Psoas muscle (tissue), 7 donors: ENCODE measurements at regions not wholly inside any gene's neighbourhood (a gene's known extent, or its start where the extent isn't known, plus 50 kb on each side); places are given as distances from the start of the nearest gene placed in this dataset.

Experiments used
- ATAC-seq, 4 donors: fragments of 200-7000 bp; cut with Tn5 transposase; one replicate each; pipeline ENCODE4 v1.9.1; 2020; ENCODE audit warnings: moderate library complexity in 3 of 4, mild to moderate bottlenecking in 2 of 4
- DNase-seq, 2 donors: peaks; one replicate each; pipeline ENCODE4 v3.0.0-alpha.2; 2020
- H3K27ac ChIP-seq: fragments of 200-600 bp; one replicate; pipeline ENCODE4 v1.8.0; 2022
- H3K27me3 ChIP-seq, 3 donors: fragments of 200-600 bp in 1 of 3; one replicate each; pipeline versions ENCODE4 v1.6.1 to v1.8.0; 2013 to 2022; ENCODE audit warnings: low read length in 2 of 3, mild to moderate bottlenecking in 2 of 3, moderate library complexity in 1 of 3; ENCODE audit not compliant: insufficient read depth in 3 of 3
- H3K36me3 ChIP-seq, 2 donors: fragments of 200-600 bp in 1 of 2; one replicate each; pipeline versions ENCODE4 v1.6.1 to v1.8.0; 2013 to 2022; ENCODE audit warnings: low read depth in 1 of 2, mild to moderate bottlenecking in 1 of 2, moderate library complexity in 1 of 2; ENCODE audit not compliant: insufficient read depth in 1 of 2
- H3K4me1 ChIP-seq: fragments of 200-600 bp; one replicate; pipeline ENCODE4 v1.8.0; 2022
- H3K4me3 ChIP-seq: fragments of 200-600 bp; one replicate; pipeline ENCODE4 v1.8.0; 2022; ENCODE audit warnings: mild to moderate bottlenecking
- H3K9me3 ChIP-seq: fragments of 200-600 bp; one replicate; pipeline ENCODE4 v1.8.0; 2022
- WGBS, 3 donors: extraction: QIAGEN DNeasy Blood & Tissue Kit; methylation state at CpG; one replicate each; pipeline versions ENCODE4 v1.1.6 to v1.1.7; 2013; 5-methylcytosine and 5-hydroxymethylcytosine counted together
- intact Hi-C, 2 donors: fragments of 100-400 bp; cut with DNase I; formaldehyde crosslinking; loops; one replicate each; pipeline versions ENCODE4 v1.11.0 to v1.14.2; 2022
- TF ChIP-seq, protein P1 (sequence below): fragments of 200-600 bp; IDR thresholded peaks from one replicate; pipeline ENCODE4 v1.8.0; 2022; ENCODE audit warnings: antibody characterized with exemption
- donor health status: healthy with polysubstance abuse.
- donor health status: DM: no; HTN: no; CAD: no; lungs with moderate emphysema.
- donor health status: Bipolar disorder and iron deficiency.
- donor health status: healthy.
- donor health status: DM: yes; HTN: yes; CAD: no.
- donor health status: DM: no; HTN: no; CAD: no.
- donor health status: DM: yes; HTN: yes; CAD: no.

DNA sequence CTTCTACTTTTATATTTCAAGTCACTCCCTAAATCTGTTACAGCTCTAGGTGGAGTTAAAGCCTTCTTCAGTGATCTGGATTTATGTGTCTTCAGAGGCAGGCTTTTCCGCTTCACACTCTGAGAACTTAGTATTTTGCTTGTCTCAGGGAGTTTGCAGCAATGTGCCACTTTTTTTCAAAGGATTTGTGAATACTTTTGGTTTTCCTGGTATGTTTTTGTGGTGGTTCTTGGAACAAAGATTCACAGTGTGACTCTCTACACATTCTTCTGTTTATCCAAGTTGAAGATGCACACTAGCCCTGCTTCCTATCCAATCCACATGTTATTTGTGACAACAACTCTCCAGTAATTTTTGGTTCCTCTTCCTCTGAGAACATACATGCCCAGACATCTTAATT, 1253.7 kb downstream of the TECRL start:
- TF ChIP-seq, protein P1, sequence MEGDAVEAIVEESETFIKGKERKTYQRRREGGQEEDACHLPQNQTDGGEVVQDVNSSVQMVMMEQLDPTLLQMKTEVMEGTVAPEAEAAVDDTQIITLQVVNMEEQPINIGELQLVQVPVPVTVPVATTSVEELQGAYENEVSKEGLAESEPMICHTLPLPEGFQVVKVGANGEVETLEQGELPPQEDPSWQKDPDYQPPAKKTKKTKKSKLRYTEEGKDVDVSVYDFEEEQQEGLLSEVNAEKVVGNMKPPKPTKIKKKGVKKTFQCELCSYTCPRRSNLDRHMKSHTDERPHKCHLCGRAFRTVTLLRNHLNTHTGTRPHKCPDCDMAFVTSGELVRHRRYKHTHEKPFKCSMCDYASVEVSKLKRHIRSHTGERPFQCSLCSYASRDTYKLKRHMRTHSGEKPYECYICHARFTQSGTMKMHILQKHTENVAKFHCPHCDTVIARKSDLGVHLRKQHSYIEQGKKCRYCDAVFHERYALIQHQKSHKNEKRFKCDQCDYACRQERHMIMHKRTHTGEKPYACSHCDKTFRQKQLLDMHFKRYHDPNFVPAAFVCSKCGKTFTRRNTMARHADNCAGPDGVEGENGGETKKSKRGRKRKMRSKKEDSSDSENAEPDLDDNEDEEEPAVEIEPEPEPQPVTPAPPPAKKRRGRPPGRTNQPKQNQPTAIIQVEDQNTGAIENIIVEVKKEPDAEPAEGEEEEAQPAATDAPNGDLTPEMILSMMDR = no peak
- no peak overlapping the region for H3K4me3 ChIP-seq
- 72 to 78% (median 73%) methylated on average over 1 of the region's 1 CpG for WGBS, 3 donors
- H3K4me1 ChIP-seq = no peaks in the 10 kb centered on the region
- no peak for DNase-seq
- H3K36me3 ChIP-seq = no peaks in the 10 kb centered on the region
- peaks cover 4% of the 10 kb centered on the region for H3K9me3 ChIP-seq
- no peaks in the 10 kb centered on the region for H3K27me3 ChIP-seq
- no peak overlapping the region for H3K27ac ChIP-seq
- ATAC-seq = no peak
- intact Hi-C loops = no loop called here

DNA sequence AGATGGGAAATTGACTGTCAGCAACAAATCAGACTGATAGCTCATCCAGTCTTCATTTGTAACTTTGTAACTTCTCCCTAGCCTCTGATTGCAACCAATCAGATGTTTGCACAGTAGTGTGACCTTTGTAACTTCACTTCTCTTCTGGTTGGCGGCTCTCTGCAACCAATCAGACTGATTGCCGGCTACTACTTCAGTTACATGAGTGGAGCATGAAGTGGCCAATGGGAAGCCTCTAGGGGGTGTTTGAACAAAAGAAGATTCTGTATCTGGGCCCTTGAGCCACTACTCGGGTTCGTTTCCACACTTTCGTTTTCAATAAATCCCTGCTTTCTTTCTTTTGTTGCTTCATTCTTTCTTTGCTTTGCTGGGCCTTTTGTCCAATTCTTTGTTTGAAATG, 1285.8 kb downstream of the TECRL start:
- Histone ChIP-seq H3K4me1 (no peaks in the 10 kb centered on the region), H3K27ac (no peak overlapping the region), H3K9me3 (no peaks in the 10 kb centered on the region), H3K4me3 (no peak overlapping the region), H3K36me3 (no peaks in the 10 kb centered on the region), H3K27me3 (no peaks in the 10 kb centered on the region)
- ATAC-seq (no peak), DNase-seq (no peak)
- TF ChIP-seq, protein P1 = no peak
- WGBS, 3 donors = 92 to 94% (median 92%) methylated on average over 5 of the region's 5 CpGs
- intact Hi-C loops = no loop called here

DNA sequence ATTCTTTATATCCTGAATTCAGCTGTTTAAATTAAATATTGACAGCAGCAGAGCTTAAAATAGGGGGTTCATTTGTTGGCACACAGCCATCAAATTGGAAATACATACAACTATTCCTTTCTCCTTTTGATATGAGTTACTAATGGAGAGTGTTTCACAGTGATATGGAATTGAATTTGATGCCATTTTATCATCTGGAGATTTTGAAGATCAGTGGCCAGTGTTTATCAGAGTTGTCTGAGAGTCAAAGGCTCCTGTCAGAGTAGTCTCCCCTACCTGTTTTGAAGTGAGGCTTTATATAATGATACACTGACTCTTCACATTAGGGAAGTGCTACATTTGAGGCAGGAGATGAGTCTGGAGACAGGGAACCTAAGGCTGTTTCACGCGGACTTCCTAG, 1286.3 kb downstream of the TECRL start:
- intact Hi-C loops = no loop called here
- H3K4me3 ChIP-seq = no peak overlapping the region
- no peaks in the 10 kb centered on the region for H3K9me3 ChIP-seq
- WGBS, 3 donors = 90 to 97% (median 92%) methylated on average over 2 of the region's 2 CpGs
- no peaks in the 10 kb centered on the region for H3K36me3 ChIP-seq
- H3K27me3 ChIP-seq = no peaks in the 10 kb centered on the region
- no peaks in the 10 kb centered on the region for H3K4me1 ChIP-seq
- ATAC-seq (no peak), DNase-seq (no peak)
- TF ChIP-seq, protein P1 = no peak
- no peak overlapping the region for H3K27ac ChIP-seq

DNA sequence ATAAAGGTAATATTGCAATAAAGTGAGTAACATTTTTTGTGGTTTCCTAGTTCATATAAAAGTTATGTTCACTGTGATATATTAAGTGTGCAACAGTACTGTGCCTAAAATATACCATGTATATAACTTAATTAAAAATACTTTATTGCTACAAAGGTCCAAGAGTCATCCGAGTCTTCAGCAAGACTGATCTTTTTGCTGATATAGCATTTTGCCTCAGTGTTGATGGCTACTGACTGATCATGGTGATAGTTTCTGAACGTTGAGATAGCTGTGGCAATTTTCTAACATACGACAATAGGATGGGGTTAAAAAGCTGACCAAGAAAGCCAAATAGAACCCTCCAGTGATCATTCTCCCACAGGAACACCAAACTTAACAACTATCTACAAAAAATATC, 1302.7 kb downstream of the TECRL start:
- 75 to 88% (median 79%) methylated on average over 3 of the region's 3 CpGs for WGBS, 3 donors
- Histone ChIP-seq H3K27me3 (no peaks in the 10 kb centered on the region), H3K9me3 (peaks cover 3% of the 10 kb centered on the region), H3K27ac (no peak overlapping the region), H3K4me1 (no peaks in the 10 kb centered on the region), H3K4me3 (no peak overlapping the region), H3K36me3 (no peaks in the 10 kb centered on the region)
- DNase-seq (no peak), ATAC-seq (no peak)
- intact Hi-C loops = no loop called here
- TF ChIP-seq, protein P1 = no peak

DNA sequence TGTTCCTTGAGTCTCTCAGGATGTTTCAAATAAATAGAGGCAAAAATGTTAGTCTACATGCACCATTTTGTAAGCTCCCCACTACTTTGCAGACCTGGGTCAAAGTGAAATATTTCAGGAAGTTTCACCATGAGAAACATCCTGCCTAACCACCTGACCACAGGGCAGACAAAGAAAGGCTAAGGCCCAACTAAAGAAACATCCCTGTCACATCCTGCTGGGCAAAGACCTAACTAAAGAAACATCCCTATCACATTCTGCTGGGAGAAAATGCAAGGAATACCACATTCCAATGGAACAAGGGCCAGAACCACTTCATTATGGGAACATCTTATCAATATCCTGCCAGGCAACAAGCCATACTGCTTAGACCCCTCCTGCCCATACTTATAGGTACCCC, 1303.4 kb downstream of the TECRL start:
- TF ChIP-seq, protein P1 = no peak
- no peak for DNase-seq
- H3K36me3 ChIP-seq = no peaks in the 10 kb centered on the region
- no peaks in the 10 kb centered on the region for H3K27me3 ChIP-seq
- peaks cover 3% of the 10 kb centered on the region for H3K9me3 ChIP-seq
- H3K27ac ChIP-seq = no peak overlapping the region
- H3K4me3 ChIP-seq = no peak overlapping the region
- ATAC-seq = no peak
- H3K4me1 ChIP-seq = no peaks in the 10 kb centered on the region
- intact Hi-C loops = no loop called here
